ENCODE measurements at regions not wholly inside any gene's neighbourhood (a gene's known extent, or its start where the extent isn't known, plus 50 kb on each side); places are given as distances from the start of the nearest gene placed in this dataset.

- no peaks in the 10 kb centered on the region for H3K9me3 ChIP-seq
- TF ChIP-seq POLR2A (IDR thresholded peaks at IDR 0.05) (no peak), CTCF (IDR thresholded peaks at IDR 0.05) (no peak), POLR2AphosphoS5 (IDR thresholded peaks at IDR 0.05) (no peak)
- intact Hi-C loops (cut with DNase I; ENCODE audit: low total_unique reads) = no loop called here
- no peaks in the 10 kb centered on the region for H3K27me3 ChIP-seq
- no peaks in the 10 kb centered on the region for H3K36me3 ChIP-seq
- H3K4me1 ChIP-seq = no peaks in the 10 kb centered on the region
- no peak overlapping the region for H3K27ac ChIP-seq
- no peak overlapping the region for H3K4me3 ChIP-seq
- DNase-seq (ENCODE audit: low spot score in 2 of 2) = no peak
Measured at GRCh38 chr4:77306496-77306895, 149.5 kb downstream of the CCNG2 start.

- H3K4me3 ChIP-seq = no peak overlapping the region
- H3K27me3 ChIP-seq = no peaks in the 10 kb centered on the region
- no peak for DNase-seq (ENCODE audit: low spot score in 2 of 2)
- TF ChIP-seq CTCF (IDR thresholded peaks at IDR 0.05) (peak in 2 of 3 donors; percentile 16 to 25), POLR2A (IDR thresholded peaks at IDR 0.05) (no peak), POLR2AphosphoS5 (IDR thresholded peaks at IDR 0.05) (no peak)
- H3K9me3 ChIP-seq = no peaks in the 10 kb centered on the region
- no peaks in the 10 kb centered on the region for H3K4me1 ChIP-seq
- intact Hi-C loops (cut with DNase I; ENCODE audit: low total_unique reads) = no loop called here
- H3K36me3 ChIP-seq = no peaks in the 10 kb centered on the region
- no peak overlapping the region for H3K27ac ChIP-seq
Measured at GRCh38 chr4:77308843-77309242, 151.8 kb downstream of the CCNG2 start.

- TF ChIP-seq POLR2AphosphoS5 (IDR thresholded peaks at IDR 0.05) (no peak), CTCF (IDR thresholded peaks at IDR 0.05) (no peak), POLR2A (IDR thresholded peaks at IDR 0.05) (no peak)
- Histone ChIP-seq H3K4me3 (no peak overlapping the region), H3K27me3 (no peaks in the 10 kb centered on the region), H3K36me3 (no peaks in the 10 kb centered on the region), H3K4me1 (no peaks in the 10 kb centered on the region), H3K27ac (no peak overlapping the region), H3K9me3 (no peaks in the 10 kb centered on the region)
- intact Hi-C loops (cut with DNase I; ENCODE audit: low total_unique reads) = no loop called here
- no peak for DNase-seq (ENCODE audit: low spot score in 2 of 2)
Measured at GRCh38 chr4:77309496-77309895, 152.5 kb downstream of the CCNG2 start.

GRCh38 chr4:77310931-77311330, 153.9 kb downstream of the CCNG2 start:
- no peak overlapping the region for H3K27ac ChIP-seq
- no peak for DNase-seq (ENCODE audit: low spot score in 2 of 2)
- H3K9me3 ChIP-seq = no peaks in the 10 kb centered on the region
- H3K4me1 ChIP-seq = no peaks in the 10 kb centered on the region
- TF ChIP-seq POLR2A (IDR thresholded peaks at IDR 0.05) (no peak), CTCF (IDR thresholded peaks at IDR 0.05) (no peak), POLR2AphosphoS5 (IDR thresholded peaks at IDR 0.05) (no peak)
- intact Hi-C loops (cut with DNase I; ENCODE audit: low total_unique reads) = no loop called here
- H3K4me3 ChIP-seq = no peak overlapping the region
- H3K27me3 ChIP-seq = no peaks in the 10 kb centered on the region
- H3K36me3 ChIP-seq = no peaks in the 10 kb centered on the region

GRCh38 chr4:77314697-77315096, 157.7 kb downstream of the CCNG2 start:
- Histone ChIP-seq H3K4me1 (no peaks in the 10 kb centered on the region), H3K27ac (no peak overlapping the region), H3K4me3 (no peak overlapping the region), H3K9me3 (peaks cover 0 to 7% of the 10 kb centered on the region in 2 donors), H3K27me3 (no peaks in the 10 kb centered on the region), H3K36me3 (no peaks in the 10 kb centered on the region)
- TF ChIP-seq POLR2AphosphoS5 (IDR thresholded peaks at IDR 0.05) = no peak
- no peak for TF ChIP-seq CTCF (IDR thresholded peaks at IDR 0.05)
- no peak for TF ChIP-seq POLR2A (IDR thresholded peaks at IDR 0.05)
- intact Hi-C loops (cut with DNase I; ENCODE audit: low total_unique reads) = no loop called here
- DNase-seq (ENCODE audit: low spot score in 2 of 2) = no peak
